HG02885 (cell line): ENCODE measurements at regions not wholly inside any gene's neighbourhood (a gene's known extent, or its start where the extent isn't known, plus 50 kb on each side); places are given as distances from the start of the nearest gene placed in this dataset.
"Not testable (repeated sequence)": the region's sequence is repeated elsewhere in the genome, so short reads cannot be mapped to it uniquely, and the experiment has no call there.

ENCODE experiments used
- ATAC-seq: cut with Tn5 transposase; IDR thresholded peaks from one replicate; pipeline ENCODE4 v1.9.1; 2021; ENCODE audit warnings: mild to moderate bottlenecking; ENCODE audit not compliant: unreplicated experiment, poor library complexity

DNA sequence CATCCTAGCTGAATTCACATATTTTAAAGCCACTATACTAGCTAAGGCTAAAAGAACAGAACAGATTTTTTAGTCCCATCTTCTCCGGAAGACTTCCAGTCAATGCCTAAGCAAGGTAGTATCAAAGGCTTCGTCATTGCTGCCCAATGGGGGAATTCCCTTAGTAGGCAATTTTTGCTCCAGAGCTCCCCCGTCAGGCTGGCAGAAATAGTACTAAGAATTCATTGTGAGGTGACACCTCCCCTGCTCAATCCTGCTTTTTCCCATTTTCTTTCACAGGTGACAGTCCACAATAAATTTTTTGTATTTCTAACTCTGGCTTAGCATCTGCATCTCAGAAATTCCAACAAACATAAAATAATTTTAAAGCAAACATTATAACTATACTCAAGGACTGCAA lies 52.8 kb upstream of the SRSF6 start:
- ATAC-seq = no peak

DNA sequence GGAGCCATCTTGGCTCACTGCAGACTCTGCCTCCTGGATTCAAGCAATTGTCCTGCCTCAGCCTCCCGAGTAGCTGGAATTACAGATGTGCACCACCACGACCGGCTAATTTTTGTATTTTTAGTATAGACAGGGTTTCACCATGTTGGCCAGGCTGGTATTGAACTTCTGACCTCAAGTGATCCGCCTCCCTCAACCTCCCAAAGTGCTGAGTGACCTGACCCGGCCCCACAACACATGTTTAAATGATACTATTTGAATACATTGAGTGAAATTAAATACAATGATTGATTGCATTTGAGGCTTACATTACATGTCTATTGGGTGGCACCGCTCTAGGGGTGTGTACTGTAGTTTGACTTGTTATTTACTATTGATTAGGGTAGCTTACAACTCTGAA lies 56.8 kb upstream of the SRSF6 start:
- ATAC-seq = not testable (repeated sequence)

DNA sequence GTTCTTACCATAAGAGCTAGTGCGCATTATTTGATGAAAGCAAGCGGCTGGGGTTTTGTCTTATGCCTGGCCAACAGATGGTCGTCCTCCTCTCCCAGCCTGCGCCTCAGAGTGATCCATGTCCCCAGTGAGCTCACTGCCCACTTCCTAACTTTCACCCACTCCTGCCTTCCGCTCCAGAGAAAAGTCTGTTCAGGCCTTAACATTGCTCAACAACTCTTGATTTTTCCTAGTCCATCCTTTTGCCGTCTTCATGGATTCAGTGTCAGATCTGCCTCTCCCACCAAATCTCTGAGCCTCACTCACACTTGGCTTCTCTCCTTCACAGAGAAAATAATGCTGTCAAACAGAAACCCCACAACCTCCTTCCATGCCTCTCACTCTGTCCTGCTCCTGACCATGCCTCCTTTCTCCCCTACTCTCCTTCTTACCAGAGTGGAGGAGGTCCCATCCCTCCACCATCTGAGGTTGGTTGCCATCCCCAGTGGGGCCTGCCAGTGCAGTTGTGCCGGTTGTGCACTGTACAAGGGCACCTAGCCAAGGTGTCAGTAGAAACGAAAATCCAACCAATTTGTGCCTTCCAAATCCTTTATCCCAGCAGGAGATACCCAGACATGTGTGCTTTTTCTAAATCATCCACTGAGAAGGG lies 58.9 kb upstream of the SRSF6 start:
- no peak for ATAC-seq

DNA sequence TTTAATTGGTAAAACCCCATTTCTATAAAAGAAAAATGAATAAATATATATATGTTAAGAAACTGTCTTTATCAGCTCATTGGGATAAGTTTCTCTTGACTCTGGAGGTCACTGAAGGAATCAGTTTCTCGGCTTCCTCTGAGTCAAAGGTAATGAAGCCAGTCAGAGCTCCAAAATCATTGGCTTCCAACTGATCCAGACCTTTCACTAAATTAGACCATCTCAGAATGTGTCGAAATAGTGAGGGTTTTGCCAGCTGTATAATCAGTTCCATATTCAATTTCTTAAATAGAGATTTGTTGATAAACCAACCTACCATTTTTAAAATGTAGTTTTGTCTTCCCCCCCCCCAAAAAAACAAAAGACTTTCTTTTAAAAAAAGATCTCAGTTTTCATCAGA lies 60.5 kb upstream of the SRSF6 start:
- no peak for ATAC-seq

DNA sequence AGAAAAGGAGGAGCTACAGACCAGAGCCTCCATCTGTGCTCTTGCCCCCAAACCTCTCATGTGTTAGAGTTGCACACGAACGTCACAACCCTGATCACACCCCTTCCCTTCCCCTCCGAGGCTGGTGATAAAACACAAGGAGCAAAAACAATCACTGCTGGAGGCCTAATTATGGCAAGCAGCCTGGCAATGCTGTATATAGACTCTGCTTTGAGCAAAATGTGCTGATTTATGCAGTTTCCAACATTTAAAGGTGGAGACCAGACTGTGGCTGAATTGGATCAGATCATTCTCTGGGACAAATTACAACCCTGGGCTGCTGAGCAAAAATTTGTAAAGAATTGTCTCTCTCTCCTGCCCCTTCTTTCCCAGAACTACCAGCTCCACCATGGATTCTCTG lies 64.6 kb upstream of the SRSF6 start:
- ATAC-seq = no peak

DNA sequence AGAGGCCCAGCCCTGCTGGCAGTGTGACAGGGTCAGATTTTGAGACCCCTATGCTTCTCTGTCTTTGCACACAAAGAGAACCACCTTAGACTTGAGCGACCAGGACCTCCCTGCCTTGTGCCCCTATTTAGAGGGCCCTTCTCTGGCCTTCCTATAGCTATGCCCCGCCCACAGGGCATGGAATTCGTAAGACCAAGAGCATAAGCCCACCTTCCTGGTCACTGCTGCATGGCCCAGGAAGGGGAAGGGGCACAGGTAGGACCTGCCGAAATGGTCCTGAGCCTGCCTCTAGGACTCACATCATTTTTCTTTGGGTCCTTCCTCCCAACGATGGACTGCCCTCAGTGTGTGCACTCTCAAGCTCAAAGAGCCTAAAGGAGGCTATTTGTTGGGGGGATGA lies 65.1 kb upstream of the SRSF6 start:
- ATAC-seq = no peak

DNA sequence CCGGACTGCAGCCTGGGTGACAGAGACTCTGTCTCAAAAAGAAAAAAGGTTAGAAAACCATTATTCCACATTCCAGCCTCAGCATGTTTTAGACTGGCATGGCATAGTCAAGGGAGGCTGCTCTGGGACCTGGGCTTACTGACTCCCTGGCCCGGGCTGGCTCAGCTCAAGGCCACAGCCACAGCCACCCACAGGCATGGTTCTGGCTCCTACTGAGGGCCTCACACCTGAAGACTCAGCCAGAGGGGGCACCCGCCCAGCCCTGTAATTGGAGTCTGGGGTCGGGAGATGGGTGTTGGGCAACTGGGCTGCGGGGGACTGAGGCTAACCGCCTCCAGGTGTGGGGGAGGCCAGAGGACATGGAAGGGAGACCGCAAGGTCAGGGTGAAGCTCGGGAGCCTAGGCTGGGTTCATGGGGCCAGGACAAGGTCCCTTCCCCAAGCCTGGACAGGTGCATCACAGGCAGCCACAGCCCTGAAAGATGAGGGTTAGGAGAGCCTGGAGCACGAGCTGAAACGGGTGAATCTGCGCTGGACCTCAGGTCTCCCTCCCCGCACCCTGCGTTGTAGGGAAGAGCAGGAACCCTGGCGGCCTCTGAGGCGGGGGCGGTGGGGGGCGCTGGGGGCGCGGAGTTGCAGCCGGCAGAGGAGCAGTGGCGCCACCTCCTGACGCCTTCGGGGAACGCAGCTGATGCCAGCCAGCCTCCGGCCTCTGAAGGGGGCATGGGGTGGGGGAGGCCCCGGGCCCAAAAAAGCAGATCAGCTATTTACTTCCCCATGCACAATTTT lies 67.7 kb upstream of the SRSF6 start:
- no peak for ATAC-seq

DNA sequence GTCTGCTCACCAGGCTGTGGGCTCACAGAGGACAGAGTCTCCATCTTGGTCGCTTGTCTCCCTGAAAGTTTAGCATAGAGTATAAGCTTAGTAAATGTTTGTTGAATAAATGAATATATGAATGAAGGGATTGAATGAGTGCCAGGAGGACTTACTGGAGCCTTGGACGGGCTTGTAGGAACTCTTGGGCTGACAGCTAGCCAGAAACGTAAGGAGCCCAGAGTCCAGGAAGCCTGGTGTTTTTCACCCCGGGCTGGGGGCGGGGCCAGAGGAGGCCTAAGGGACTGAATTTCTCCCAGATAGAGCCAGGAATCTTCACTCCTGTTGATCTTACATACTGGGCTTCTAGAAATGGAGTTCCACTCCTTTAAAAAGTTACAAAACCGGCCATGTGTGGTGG lies 68.5 kb upstream of the SRSF6 start:
- no peak for ATAC-seq

DNA sequence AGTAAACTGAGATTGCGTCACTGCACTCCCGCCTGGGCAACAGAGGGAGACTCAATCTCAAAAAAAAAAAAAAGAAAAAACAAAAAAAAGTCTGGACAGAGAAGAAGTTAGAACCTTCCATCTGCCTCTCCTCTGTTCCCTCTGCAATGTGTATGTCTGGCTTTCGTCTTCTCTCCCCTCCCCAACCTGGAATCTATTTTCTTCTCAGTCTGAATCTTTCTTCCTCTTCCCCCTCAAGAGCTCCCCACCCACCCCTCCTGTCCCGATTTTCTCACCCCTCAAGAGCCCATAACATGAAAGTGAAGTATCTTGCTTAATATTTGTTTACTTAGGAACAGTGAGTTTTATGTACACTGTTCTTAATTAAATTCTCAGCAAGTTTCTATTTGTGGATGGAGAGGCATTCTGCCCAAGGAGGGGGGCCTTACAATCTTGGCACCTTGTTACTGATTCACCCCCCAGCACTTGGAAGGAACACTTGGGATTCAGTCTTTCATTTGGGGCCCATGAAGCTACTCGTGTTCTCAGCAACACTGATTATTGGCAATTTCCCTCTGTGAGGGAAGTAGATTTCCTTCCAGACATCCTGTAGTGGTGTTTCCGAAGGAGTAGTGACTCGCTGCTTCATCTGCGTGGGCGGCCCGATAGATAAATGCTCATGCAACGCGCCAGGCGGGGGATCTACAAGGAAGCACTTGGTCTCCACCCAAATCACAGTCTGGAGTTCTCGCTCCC lies 69.3 kb upstream of the SRSF6 start:
- ATAC-seq = no peak

DNA sequence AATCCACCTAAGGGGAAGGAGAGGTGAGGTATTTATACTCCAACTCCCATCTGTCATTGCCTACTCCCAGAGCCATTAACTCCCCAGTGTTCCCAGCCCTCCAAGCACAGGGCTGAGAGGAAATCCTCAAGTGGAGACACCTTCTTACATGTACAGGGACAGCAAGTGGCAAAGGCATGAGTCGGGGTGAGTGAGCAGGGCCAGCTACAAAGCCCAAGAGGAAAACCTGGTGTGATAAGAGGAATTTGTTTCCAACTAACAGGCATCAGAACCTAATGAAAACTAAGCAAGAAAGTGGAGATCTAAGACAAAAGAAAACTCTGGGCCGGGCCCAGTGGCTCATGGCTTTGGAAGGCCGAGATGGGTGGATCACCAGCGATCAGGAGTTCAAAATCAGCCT lies 70.0 kb upstream of the SRSF6 start:
- ATAC-seq = no peak

DNA sequence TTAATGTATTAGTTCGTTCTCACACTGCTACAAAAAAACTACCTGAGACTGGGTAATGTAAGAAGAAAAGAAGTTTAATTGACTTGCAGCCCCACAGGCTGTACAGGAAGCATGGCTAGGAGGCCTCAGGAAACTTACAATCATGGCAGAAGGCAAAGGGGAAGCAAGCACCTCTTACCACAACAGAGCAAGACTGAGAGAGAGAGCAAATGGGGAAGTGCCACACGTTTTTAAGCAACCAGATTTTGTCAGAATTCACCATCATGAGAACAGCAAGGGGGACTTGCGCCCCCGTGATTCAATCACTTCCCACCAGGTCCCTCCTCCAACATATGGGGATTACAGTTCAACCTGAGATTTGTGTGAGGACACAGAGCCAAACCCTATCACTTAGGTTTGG lies 70.8 kb upstream of the SRSF6 start:
- ATAC-seq = no peak

DNA sequence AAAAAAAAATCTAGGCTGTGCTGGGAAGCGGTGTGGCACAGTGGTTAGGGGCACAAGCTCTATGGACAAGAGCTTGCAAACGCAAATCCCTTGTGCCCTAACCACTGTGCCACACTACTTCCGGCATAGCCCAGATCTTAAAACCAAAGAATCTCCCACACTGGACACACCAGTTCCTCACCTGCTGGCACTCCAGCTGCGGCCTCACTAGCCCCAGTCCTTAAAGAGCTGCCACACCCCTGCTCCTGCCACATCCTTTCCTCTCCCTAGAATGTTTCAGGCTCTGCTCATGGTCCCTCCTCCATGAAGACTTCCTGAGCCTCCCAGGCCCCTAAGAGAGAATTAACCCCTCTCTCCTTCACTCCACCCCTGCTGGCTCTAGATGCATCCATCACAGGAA lies 71.8 kb upstream of the SRSF6 start:
- ATAC-seq = no peak

DNA sequence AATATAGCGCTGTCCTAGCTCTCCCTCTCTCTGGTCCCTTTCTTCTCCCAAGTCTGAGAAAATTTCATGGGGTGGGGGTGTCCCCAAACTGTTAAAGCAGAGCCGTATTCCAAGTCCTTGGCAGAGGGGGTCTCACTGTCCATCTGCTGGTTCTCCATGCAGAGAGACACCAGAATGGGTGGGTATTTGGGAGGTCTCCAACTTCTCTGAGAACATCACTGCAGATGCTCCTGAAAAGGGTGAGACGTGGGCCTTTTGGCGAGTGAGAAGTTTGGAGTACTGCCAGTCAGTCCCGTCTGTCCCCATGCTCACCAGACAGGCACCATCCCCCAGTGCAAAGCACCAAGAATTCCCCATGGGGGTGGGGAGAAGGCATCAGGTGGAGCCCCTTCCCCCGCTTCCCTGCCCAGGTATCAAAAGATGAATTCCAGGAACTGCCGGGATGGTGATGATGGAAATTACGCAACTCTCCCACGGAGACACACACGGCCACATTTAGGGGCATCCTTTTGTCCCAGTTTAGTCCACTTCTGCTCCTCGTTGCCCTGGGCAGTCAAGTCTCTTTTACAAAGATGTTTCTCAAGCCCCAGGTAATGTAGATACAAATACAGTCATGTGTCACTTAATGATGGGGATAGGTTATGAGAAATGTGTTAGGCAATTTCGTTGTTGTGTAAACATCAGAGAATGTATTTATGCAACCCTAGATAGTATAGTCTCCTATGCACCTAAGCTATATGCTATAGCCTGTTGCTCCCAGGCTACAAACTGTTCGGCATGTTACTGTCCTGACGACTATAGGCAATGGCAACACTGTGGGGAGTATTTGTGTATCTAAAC lies 73.4 kb upstream of the SRSF6 start:
- no peak for ATAC-seq

DNA sequence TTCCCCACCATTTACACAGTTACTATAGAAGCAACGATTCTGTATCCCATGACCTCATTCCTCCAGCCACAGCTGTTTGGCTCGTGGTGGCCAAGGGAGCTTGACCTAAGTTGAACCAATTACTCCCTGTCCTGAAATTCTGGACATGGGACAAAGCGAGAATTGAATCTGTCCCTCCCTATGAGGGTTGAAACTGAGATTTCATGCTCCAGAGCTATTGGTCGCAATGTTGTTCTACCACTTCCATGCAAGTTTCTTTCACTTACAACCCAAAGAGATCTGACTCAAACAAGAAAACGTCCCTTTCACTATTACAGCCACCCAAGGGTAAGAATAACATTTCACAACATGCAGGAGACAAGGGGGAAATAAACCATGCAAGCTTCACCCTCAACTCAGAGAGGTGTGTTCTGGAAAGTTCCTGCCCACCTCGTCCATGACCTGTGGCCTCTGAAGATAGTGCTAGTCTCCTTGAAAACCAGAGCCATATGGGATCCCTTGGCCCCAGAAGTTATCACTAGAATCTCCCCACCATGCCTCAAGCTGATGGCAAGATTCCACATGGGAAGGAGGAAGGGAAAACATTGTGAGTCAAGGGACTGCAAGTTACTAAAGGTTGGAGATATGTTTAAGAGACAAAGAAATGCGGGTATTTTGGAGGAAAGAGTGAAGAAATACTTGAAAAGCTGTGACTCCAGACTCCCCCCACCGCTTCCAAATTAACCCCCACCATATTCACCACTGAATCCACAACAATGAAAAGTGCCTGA lies 74.5 kb upstream of the SRSF6 start:
- peak; percentile 60 for ATAC-seq

DNA sequence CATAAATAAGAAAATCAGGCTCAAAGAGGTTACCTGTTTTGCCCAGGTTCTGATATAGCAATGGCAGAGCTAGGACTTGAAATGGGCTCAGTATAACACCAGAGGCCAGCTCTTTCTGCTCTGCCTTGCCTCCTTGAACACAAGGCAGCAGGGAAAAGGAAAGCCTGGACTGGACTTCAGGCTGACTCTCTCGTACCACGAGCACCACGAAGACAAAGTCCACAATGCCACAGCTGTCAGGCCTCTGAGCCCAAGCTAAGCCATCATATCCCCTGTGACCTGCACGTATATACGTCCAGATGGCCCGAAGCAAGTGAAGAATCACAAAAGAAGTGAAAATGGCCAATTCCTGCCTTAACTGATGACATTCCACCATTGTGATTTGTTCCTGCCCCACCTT lies 75.6 kb upstream of the SRSF6 start:
- ATAC-seq = not testable (repeated sequence)

DNA sequence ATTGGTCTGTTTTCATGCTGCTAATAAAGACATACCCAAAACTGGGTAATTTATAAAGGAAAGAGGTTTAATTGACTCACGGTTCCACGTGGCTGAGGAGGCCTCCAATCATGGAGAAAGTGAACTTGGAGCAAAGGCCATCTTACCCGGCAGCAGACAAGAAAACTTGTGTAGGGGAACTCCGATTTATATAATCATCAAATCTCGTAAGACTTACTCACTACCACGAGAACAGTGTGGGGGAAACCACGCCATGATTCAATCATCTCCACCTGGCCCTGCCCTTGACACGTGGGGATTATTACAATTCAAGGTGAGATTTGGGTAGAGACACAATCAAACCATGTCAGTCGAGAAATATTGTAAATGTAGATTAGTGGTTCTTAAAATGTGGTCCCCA lies 76.2 kb upstream of the SRSF6 start:
- not testable (repeated sequence) for ATAC-seq

DNA sequence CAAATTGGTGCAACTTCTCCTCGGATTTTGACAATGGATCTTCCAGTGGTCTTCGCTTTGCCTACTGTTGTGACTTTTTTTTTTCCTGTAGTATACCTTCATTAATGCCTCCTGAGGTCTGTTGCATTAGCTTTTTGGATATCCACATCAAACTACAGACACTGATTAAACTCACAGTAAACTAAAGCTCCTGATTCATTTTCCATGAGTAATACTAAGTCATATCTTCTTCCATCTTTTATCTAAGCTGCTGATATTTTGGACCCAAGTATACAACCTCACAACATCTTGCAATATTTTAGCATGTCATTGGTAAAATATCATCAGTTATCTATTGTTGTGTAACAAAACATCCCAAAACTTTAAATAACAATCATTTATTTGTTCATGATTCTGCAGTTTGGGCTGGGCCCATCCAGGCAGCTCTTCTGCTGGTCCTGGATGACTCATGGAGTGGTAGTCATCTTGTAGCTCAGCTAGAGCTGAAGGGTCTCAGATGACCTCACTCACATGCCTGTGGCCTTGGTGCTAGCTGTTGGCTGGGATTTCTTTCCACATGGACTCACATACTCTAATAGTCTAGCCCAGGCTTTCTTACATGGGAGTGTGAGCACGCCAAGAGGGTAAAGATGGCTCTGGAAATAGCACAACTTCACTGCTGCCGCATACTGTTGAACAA lies 78.3 kb upstream of the SRSF6 start:
- ATAC-seq = no peak

DNA sequence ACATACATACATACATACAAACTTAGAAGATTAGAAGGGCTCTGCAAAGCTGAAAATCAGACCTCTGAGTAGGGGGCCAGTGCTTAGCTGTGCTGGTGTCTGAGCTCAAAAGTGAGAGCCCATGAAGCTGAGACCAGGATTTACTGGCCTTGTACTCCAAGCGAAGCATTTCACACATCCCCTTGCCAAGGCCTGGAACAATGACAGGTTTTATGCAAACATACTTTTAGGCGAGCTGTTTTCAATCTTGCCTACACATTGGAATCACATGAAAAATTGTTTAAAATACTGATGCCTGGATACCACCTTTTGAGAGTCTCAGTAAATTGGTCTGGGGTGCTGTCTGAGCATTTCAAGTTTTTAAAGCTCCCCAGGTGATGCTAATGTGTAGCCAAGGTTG lies 80.9 kb upstream of the SRSF6 start:
- ATAC-seq = no peak

DNA sequence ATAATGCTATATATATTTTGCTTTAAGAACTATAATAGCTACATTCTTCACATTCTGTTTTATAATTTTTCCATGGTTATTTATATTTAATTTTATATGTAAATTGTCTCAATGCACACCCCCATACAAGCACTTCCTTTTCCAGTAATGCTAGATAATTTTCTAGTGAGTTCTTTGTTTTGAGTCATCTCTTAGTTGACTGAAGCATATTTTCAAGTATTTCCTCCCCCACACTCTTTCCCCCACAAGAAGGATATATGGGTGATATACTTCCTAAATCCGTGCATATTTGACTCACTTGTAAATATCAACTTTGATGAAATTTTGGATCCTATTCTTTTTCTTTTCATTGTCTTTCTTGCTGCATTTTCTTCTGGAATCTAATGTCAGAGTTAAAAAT lies 82.1 kb upstream of the SRSF6 start:
- no peak for ATAC-seq
